NB4 (cell line): ENCODE measurements at regions not wholly inside any gene's neighbourhood (a gene's known extent, or its start where the extent isn't known, plus 50 kb on each side); places are given as distances from the start of the nearest gene placed in this dataset.
"Not testable (repeated sequence)": the region's sequence is repeated elsewhere in the genome, so short reads cannot be mapped to it uniquely, and the experiment has no call there.

Experiments used
- DNase-seq: peaks from one replicate; pipeline ENCODE4 v3.0.0; 2010; ENCODE audit warnings: low read depth
- H3K4me3 ChIP-seq: one replicate; pipeline ENCODE4 v1.5.1; 2011; ENCODE audit warnings: mild to moderate bottlenecking, low read depth, low read length, moderate library complexity
- MYC ChIP-seq: IDR thresholded peaks from 2 replicates; pipeline ENCODE4 v1.6.1; 2011; ENCODE audit warnings: low read depth, low read length
- POLR2A ChIP-seq: IDR thresholded peaks from 2 replicates; pipeline ENCODE4 v1.6.1; 2011; ENCODE audit warnings: mild to moderate bottlenecking; ENCODE audit not compliant: insufficient read length; ENCODE audit errors: extremely low read depth
- TF ChIP-seq, protein P1 (sequence below): IDR thresholded peaks from 2 replicates; pipeline ENCODE4 v1.6.1; 2011; ENCODE audit warnings: low read depth, low read length
- TF ChIP-seq, protein P2 (sequence below): IDR thresholded peaks from one replicate; pipeline ENCODE4 v1.5.1; 2012; ENCODE audit warnings: low read depth, low read length

DNA sequence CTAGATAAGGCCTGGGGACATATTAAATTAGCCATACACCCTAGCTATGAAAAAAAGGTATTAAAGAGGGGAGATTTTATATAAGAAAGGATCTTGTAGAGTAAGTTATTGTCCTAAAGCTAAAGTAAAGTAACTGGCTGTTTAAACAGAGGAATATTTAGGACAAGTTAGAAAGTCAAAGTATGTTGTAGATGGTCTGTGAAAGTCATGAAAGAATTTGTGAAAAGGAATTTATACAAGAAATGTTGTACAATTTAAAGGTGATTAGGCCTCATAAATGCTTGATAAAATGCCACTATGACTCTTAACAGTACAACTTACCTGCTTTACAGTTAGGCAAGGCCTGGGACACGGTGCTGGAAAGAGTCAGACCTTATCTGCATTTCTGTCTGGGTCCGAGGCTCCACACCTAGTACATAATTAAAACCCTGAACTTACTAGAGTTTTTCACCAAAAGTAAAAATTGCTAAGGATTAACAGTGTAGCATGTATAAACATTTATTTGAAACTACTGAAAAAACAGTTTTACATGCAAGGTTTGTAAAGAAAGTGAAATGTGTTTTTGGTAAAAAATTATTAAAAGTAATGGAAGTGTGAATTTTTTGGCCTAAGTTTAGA is 445.3 kb upstream of the TOM1L1 start:
- DNase-seq = no peak
- TF ChIP-seq MYC (no peak), POLR2A (no peak)
- TF ChIP-seq, protein P1, sequence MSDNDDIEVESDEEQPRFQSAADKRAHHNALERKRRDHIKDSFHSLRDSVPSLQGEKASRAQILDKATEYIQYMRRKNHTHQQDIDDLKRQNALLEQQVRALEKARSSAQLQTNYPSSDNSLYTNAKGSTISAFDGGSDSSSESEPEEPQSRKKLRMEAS = no peak
- TF ChIP-seq, protein P2, sequence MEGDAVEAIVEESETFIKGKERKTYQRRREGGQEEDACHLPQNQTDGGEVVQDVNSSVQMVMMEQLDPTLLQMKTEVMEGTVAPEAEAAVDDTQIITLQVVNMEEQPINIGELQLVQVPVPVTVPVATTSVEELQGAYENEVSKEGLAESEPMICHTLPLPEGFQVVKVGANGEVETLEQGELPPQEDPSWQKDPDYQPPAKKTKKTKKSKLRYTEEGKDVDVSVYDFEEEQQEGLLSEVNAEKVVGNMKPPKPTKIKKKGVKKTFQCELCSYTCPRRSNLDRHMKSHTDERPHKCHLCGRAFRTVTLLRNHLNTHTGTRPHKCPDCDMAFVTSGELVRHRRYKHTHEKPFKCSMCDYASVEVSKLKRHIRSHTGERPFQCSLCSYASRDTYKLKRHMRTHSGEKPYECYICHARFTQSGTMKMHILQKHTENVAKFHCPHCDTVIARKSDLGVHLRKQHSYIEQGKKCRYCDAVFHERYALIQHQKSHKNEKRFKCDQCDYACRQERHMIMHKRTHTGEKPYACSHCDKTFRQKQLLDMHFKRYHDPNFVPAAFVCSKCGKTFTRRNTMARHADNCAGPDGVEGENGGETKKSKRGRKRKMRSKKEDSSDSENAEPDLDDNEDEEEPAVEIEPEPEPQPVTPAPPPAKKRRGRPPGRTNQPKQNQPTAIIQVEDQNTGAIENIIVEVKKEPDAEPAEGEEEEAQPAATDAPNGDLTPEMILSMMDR = no peak
- H3K4me3 ChIP-seq = no peak overlapping the region

DNA sequence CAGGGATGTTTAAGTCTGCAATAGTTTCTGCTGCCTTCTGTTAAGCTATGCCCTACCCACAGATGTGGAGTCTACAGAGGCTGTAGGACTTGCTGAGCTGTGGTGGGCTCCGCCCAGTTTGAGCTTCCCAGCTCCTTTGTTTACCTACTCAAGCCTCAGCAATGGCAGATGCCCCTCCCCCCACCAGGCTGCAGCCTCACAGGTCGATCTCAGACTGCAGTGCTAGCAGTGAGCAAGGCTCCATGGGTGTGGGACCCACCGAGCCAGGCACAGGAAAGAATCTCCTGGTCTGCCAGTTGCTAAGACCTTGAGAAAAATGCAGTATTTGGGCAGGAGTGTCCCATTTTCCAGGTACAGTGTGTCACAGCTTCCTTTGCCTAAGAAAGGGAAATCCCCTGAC is 435.2 kb upstream of the TOM1L1 start:
- H3K4me3 ChIP-seq, DNase-seq: not testable (repeated sequence)

DNA sequence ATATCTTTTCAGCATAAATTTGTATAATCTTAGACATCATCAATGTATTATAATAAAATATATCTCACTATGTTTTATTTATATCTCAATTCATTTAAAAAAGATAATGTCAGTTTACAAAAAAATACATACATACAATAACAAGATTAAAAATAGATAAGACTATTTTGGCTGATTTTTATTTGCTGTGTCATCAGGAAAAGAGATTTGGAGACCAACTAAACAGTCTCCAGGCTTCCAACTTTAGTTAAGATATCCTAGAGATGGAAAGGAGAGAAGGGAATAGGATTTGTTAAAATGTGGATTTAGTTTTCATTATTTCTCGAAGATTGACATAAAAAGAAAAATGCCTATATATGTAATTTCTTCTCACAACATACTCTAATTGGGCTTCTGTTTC is 433.8 kb upstream of the TOM1L1 start:
- no peak overlapping the region for H3K4me3 ChIP-seq
- DNase-seq = no peak
- TF ChIP-seq MYC (no peak), POLR2A (no peak)
- TF ChIP-seq, protein P2 = no peak
- TF ChIP-seq, protein P1 = no peak

DNA sequence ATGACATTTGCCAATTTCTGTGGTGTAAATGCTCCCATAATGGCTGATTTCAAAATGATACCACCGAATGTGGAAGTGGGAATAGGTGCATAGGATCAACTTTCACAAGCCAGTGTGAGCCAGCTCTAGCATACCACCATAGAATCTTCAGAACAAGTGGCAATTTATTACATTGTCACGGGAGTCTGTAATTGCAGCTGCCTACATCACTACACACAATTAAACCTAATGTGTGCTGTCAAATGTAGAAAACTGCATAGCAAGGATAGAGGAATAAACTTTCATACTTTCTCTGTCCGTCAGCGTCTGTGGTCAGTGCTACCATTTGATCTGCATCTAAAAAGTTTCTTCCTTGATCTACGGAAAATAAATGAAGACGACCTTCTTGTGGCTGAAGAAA is 417.8 kb upstream of the TOM1L1 start:
- no peak overlapping the region for H3K4me3 ChIP-seq
- no peak for DNase-seq
- TF ChIP-seq POLR2A (no peak), MYC (no peak)
- TF ChIP-seq, protein P1 = no peak
- TF ChIP-seq, protein P2 = no peak

DNA sequence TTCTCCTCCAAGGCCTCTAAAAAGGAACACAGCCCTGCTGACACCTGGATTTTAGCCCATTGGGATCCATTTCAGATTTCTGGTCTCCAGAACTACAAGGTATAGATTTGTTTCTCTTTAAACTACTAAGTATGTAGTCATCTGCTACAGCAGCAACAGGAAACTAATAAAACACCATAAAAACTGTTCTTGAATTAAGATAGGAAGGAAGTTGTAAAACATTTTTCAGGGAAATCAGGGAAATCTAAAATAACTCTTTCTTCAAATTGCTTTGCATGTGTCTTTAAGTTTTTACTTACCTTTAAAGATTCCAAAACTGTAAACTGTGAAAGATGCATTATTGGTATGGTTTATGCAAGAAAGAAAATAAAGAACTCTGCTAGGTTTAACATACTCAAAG is 407.0 kb upstream of the TOM1L1 start:
- TF ChIP-seq MYC (no peak), POLR2A (no peak)
- TF ChIP-seq, protein P1 = no peak
- TF ChIP-seq, protein P2 = no peak
- DNase-seq = no peak
- no peak overlapping the region for H3K4me3 ChIP-seq

DNA sequence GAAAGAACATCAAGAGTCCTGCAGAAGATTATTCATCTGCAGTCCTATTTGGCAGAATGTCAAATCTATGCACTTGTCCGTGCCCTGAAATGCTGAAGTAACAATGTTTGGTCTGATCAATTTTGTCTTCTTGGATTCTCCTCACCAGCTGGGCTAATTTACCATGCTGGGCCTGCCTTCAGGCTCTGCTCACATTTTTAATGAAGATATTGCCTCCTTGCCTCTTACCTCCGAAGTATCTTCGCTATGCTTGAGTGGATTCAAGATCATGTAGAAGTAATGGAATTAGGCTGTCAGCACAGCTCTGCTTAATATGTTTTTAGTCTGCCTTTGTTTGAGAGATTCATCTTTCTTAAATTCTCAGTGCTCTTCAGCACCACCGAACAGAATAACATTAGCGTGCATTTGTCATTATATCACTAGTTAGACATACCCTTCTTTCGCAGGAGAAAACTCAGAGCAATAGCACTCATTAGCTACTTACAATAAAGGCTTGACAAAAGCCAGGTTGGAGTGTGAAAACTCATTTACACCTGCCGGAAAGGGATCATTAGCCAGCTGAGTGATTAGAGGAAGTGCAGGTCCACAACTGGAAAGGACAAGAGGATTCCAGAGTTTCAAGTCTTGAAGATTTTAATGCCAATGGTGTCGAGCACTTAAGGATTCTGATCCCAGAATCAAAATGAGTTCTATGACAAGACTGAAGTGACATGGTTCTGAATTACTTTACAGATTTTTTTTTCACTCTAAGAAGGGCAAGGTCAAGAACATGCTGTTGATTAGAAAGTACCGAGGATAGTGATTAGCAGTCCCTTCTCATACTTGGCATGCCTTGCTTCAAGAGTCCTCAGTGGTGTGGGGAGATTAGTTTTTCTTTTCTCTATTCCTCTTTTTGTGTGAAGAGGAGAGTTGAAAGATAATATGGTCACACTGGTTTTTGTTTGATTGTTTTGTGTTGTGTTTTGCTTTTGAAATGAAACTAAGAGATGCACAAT is 405.6 kb upstream of the TOM1L1 start:
- TF ChIP-seq, protein P1 = no peak
- TF ChIP-seq POLR2A (no peak), MYC (no peak)
- TF ChIP-seq, protein P2 = no peak
- H3K4me3 ChIP-seq = no peak overlapping the region
- DNase-seq = no peak
